ENCODE measurements at regions not wholly inside any gene's neighbourhood (a gene's known extent, or its start where the extent isn't known, plus 50 kb on each side); places are given as distances from the start of the nearest gene placed in this dataset.

GRCh38 chr2:108184419-108184818, 55.3 kb upstream of the SULT1C3 start:
- no peak overlapping the region for H3K4me3 Mint-ChIP-seq
- no peaks in the 10 kb centered on the region for H3K36me3 Mint-ChIP-seq (ENCODE audit: low read depth)
- no peaks in the 10 kb centered on the region for H3K27me3 Mint-ChIP-seq (ENCODE audit: low read depth, poor library complexity)

GRCh38 chr2:108189316-108189715, 50.5 kb upstream of the SULT1C3 start:
- no peak for TF ChIP-seq CTCF (IDR thresholded peaks at IDR 0.05)
- Mint-ChIP-seq H3K4me1 (peaks cover 17% of the 10 kb centered on the region), H3K4me3 (no peak overlapping the region), H3K27me3 (ENCODE audit: low read depth, poor library complexity) (no peaks in the 10 kb centered on the region), H3K36me3 (ENCODE audit: low read depth) (no peaks in the 10 kb centered on the region), H3K27ac (peak overlapping the region; percentile 71), H3K9me3 (no peaks in the 10 kb centered on the region)
- no peak for DNase-seq

More at GRCh38 chr2:108184419-108184818, 55.3 kb upstream of the SULT1C3 start:
- H3K9me3 Mint-ChIP-seq: no peaks in the 10 kb centered on the region
- peak; percentile 48 for TF ChIP-seq CTCF (IDR thresholded peaks at IDR 0.05)
- peaks cover 1% of the 10 kb centered on the region for H3K4me1 Mint-ChIP-seq
- no peak for DNase-seq
- no peak overlapping the region for H3K27ac Mint-ChIP-seq

Data from nephron progenitor cell (in vitro differentiated cells).